Islet of Langerhans (tissue), 1 donor: ENCODE measurements at regions not wholly inside any gene's neighbourhood (a gene's known extent, or its start where the extent isn't known, plus 50 kb on each side); places are given as distances from the start of the nearest gene placed in this dataset.
"Not testable (repeated sequence)": the region's sequence is repeated elsewhere in the genome, so short reads cannot be mapped to it uniquely, and the experiment has no call there.

Source experiments
- FAIRE-seq: peaks from one replicate; lab custom pipeline; 2011; peaks lifted over from hg19 to GRCh38; lab: Jason Lieb, UNC

DNA sequence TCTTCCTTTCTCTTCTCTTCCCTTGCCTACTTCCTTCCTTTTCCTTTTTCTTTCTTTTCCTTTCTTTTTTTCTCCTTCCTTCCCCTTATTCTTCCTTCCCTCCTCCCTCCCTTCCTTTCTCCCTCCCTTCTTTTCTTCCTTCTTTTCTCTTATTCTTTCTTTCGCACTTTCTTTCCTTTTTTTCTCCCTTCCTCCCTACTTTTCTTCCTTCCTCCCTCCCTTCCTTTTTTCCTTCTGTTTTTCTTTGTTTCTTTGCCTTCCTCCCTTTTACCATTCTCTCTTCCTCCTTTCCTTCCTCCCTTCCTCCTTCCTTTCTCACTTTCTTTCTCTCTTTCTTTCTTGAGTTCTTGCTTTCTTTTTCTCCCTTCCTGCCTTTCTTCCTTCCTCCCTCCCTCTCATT is 416.5 kb downstream of the ANKRD30B start:
- FAIRE-seq: not testable (repeated sequence)

DNA sequence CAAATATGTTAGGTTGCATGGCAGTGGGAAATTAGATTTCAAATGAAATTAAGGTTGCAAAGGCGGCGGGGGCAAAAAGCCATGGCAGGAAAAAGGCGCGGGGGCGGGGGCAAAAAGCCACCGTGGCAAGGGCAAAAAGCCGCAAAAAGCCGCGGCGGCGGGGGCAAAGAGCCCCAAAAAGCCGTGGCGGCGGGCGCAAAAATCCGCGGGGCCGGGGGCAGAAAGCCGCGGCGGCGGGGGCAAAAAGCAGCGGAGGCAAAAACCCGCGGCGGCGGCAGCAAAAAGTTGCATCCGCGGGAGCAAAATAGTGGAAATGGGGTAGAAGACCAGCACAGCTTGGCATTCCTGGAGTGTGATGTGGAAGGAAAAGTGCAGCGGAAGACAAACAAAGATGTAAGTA is 417.1 kb downstream of the ANKRD30B start:
- no peak for FAIRE-seq

GRCh38 chr18:15193028-15193427 is 445.1 kb downstream of the ANKRD30B start:
- FAIRE-seq: not testable (repeated sequence)

DNA sequence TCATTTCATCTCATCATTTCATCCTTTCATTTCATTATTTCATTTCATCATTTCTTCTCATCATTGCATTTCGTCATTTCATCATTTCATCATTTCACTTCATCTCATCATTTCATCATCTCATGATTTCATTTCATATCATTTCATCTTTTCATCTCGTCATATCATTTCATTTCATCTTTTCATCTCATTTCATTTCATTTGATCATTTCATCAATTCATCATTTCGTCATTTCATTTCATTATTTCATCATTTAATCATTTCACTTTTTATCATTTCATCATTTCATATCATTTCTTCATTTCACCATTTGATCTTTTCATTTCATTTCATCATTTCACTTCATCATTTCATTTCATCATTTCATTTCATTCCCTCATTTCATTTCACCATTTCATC is 445.8 kb downstream of the ANKRD30B start:
- FAIRE-seq: peak; percentile 27

DNA sequence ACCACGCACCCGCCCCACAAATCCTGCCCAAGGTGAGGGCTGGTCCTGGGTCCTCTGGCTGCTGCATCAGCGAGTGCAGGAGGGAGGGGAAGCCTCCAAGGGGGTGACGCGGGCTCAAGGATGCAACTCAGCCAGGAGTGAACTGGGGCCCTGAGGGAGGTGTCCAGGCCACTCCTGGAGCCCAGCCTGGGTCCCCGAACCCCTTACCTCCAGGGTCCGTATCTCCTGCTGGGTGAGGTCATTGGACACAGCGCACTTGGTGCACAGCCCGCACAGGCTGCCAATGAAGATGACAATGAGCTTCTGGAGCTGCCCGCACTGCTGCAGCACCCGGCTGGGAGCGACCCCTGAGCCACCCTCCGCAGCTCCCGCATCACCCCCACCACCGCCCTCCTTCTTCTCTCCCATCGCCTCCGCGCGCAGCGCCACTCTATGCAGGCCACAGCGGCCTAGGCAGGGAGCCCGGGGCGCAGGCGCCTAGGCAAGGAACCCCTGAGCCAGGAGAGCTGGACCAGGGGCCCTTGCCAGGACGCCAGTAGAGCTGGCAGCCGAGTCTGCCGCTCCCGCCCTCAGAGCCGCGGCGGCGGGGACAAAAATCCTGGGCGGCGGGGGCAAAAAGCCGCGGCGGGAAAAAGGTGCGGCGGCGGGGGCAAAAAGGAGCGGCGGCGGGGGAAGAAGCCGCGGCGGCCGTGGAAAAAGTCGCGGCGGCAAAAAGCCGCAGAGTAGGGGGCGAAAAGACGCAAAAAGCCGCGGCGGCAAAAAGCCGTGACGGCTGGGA is 449.6 kb downstream of the ANKRD30B start:
- FAIRE-seq: not testable (repeated sequence)

- FAIRE-seq: no peak
Measured at GRCh38 chr18:15198116-15198389, 450.1 kb downstream of the ANKRD30B start.
